HG03175 (cell line): ENCODE measurements at regions not wholly inside any gene's neighbourhood (a gene's known extent, or its start where the extent isn't known, plus 50 kb on each side); places are given as distances from the start of the nearest gene placed in this dataset.

Experiments
- ATAC-seq: cut with Tn5 transposase; IDR thresholded peaks from one replicate; pipeline ENCODE4 v1.9.1; 2021; ENCODE audit warnings: mild to moderate bottlenecking, moderate library complexity; ENCODE audit not compliant: unreplicated experiment

GRCh38 chr13:56924401-56924800, 216.3 kb upstream of the PRR20A start:
- no peak for ATAC-seq

GRCh38 chr13:56932104-56932503, 208.6 kb upstream of the PRR20A start:
- ATAC-seq: no peak

GRCh38 chr13:56953965-56954364, 186.8 kb upstream of the PRR20A start:
- ATAC-seq: no peak

- no peak for ATAC-seq
These were observed 165.1 kb upstream of the PRR20A start for GRCh38 chr13:56975647-56976046.

DNA sequence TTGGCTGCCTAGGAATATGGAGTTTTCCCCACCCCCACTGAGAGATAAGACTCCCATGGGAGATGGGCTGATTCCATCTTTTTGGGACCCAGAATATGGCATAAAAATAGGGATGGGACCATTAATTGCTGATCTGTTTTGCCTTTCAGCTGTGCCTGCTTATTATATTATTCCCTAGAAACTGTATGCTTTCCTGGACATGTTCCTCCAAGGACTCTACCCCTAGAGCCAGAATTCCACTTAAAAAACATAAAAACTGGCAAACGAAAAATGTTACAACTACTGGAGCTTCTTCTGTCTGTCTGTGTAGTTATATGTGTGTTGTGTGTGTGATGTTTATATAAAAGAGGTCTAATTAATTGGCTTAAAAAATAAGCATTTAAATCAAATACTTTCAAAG, 159.9 kb upstream of the PRR20A start:
- no peak for ATAC-seq

DNA sequence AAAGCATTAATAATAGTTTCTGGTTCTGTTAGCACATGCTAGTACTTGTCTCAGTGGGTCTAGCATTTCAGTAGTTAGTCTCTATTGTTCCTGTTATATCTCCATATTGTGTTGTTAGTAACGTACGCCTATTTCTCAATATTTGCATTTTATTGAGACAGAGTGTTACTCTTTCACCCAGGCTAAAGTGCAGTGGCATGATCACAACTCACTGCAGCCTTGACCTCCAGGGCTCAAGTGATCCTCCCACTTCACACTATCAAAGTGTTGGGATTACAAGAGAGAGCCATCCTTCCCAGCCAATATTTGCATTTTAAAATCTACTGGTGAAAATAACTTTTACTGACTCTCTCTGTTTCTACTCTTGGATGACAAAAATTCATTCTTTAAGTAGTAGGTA, 154.6 kb upstream of the PRR20A start:
- ATAC-seq: no peak

DNA sequence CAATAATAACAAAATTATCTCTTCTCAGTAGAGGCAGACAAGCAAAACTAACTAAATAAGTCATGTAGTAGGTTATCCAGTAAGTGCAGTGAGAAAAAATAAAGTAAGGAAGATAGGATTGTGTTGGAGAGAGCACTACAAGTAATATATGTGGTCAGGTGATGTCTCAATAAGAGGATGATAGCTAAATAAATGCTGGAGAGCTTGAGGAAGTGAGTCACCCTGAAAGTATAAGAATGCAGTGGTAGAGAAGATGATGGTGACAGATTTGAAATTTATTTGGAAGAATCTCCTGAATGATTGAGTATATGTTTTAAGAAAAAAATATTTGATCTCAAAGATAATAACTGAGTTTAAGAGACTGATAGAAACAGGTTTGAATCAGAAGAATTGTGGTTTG, 152.2 kb upstream of the PRR20A start:
- ATAC-seq: no peak

DNA sequence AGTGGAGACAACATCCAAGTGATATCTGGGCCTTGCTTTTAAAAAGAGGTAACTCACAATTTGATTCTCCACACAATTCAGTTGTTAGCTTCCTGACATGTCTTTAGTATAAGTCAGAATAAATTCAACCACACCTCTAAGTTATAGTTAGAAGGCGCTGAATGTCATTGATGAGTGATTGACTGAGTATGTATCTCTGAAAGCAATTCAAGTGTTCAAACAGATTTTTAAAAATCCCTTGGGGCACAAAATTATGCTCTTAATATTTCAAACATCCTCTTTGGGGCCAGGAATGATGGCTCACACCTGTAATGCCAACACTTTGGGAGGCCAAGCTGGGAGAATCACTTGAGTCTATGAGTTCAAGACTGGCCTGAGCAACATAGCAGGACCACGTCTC, 137.0 kb upstream of the PRR20A start:
- ATAC-seq: no peak

GRCh38 chr13:57017357-57017756, 123.4 kb upstream of the PRR20A start:
- ATAC-seq: no peak

DNA sequence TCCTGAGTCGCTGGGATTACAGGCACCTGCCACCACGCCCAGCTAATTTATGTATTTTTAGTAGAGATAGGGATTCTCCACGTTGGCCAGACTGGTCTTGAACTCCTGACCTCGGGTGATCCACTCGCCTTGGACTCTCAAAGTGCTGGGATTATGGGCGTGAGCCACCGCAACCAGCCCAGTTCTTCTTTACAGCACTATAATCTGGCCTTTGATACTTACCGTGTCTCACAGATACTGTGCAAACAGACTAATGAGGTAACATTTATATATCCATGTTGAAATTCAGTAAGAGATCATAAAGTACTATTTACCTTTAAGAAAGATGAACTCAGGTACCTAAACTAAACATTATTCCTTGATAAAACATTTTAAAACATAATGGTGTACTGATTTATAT, 121.8 kb upstream of the PRR20A start:
- ATAC-seq: no peak

GRCh38 chr13:57030671-57031070, 110.0 kb upstream of the PRR20A start:
- ATAC-seq: no peak

GRCh38 chr13:57036290-57036689, 104.4 kb upstream of the PRR20A start:
- ATAC-seq: no peak

DNA sequence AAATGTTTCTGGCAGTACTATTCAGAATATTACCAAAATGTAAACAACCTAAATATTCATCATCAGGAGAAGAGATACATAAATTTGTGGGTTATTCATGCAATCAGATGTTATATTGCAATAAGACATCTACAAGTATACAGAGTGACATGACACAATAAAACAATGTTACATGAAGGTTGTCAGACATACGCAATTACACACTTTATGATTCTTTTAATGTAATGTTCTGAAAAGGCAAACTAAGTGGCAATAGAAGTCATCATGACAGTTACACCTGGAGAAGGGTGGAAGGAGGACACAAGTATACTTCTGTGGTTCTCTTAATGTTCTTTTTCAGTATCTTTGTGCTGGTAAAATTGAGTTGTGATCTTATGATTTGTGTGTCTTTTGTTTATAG, 95.8 kb upstream of the PRR20A start:
- no peak for ATAC-seq

- ATAC-seq: no peak
These were observed 94.7 kb upstream of the PRR20A start for GRCh38 chr13:57045826-57046546.

DNA sequence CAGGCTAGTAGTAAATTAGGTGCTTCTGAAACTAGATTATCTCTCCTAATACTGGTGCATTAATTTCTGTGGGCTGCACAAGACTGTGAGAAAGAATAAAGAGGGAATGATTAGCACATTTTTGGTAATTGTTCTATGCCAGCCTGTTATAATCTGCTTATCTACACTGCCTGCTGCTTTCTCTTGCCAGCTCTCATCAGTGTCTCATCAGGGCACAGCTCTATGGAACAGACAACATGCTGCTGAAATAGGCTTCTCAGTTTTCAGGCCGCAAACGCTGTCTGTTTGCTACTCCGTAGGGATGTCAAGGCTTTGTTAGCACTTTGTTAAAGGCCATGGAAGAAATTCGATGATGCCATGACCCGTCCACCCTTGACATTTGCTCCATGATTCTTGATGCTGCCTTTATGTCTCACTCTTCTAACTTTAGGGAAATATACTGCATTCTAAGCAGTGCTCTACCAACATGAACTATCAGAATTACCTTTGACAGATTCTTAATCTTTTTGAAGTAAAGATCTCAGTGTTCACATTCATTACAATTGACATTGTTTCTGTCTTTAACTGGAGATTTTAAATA, 84.0 kb upstream of the PRR20A start:
- ATAC-seq: no peak

- no peak for ATAC-seq
These were observed 77.7 kb upstream of the PRR20A start for GRCh38 chr13:57063007-57063406.

DNA sequence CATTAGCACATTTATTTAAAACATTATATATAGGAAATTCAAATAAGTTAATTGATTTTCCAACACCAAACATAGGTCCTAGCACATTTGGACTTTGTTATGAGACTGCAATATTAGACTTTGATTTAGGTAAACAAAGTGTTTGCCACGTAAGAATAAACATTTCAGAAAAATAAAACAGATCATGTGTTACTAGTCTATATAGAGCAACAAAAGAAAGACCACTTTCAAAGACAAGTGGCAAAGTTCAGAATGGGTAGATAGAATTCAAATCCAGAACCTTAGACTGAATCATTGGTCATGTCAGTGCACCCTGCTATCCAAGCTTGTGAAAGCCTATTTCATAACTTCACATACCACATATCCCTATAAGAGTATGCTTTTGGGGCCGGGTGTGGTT, 66.7 kb upstream of the PRR20A start:
- ATAC-seq: no peak

- ATAC-seq: no peak
These were observed 65.1 kb upstream of the PRR20A start for GRCh38 chr13:57075588-57075987.

DNA sequence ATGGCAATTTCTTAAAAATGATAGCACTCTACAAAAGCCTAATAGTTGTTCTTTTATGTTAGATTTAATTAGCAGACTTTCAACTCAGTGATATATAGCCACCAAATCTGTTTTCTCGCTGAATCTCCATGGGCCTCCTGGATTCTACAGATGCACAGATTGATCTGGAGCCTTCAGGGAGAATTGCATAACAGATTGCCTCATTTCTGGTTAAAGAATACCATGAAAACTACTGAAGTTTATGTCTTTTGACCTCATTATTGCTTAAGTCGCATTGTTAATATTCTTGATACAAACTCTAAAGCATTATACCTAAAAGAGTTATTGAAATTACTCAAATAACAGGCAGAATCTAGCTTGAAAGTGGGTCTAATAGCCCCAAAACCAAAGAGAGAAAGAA, 53.7 kb upstream of the PRR20A start:
- ATAC-seq: no peak
